Fibroblast of skin of right biceps (primary cell): ENCODE measurements at regions not wholly inside any gene's neighbourhood (a gene's known extent, or its start where the extent isn't known, plus 50 kb on each side); places are given as distances from the start of the nearest gene placed in this dataset.
A peak's percentile ranks its signal among the peaks of the same experiment; 100 is the strongest.
"Not testable (repeated sequence)": the region's sequence is repeated elsewhere in the genome, so short reads cannot be mapped to it uniquely, and the experiment has no call there.

ENCODE experiments used
- DNase-seq: peaks from one replicate; pipeline ENCODE4 v3.0.0-alpha.2; 2013

GRCh38 chr4:33429971-33430370, 2709.8 kb downstream of the PCDH7 start:
- no peak for DNase-seq

- DNase-seq: no peak
These were observed 2717.2 kb downstream of the PCDH7 start for GRCh38 chr4:33437406-33437805.

GRCh38 chr4:33446953-33447352, 2726.8 kb downstream of the PCDH7 start:
- no peak for DNase-seq

- no peak for DNase-seq
These were observed 2728.8 kb downstream of the PCDH7 start for GRCh38 chr4:33448948-33449347.

GRCh38 chr4:33453436-33453835, 2733.3 kb downstream of the PCDH7 start:
- DNase-seq: no peak

GRCh38 chr4:33453916-33454315, 2733.7 kb downstream of the PCDH7 start:
- DNase-seq: no peak

GRCh38 chr4:33465565-33465964, 2745.4 kb downstream of the PCDH7 start:
- no peak for DNase-seq

GRCh38 chr4:33467291-33467690, 2747.1 kb downstream of the PCDH7 start:
- DNase-seq: no peak

GRCh38 chr4:33470805-33471204, 2750.6 kb downstream of the PCDH7 start:
- DNase-seq: no peak

GRCh38 chr4:33477715-33478114, 2757.5 kb downstream of the PCDH7 start:
- DNase-seq: no peak

GRCh38 chr4:33482773-33483172, 2761.5 kb downstream of the ARAP2 start:
- no peak for DNase-seq

GRCh38 chr4:33485111-33485510, 2759.2 kb downstream of the ARAP2 start:
- no peak for DNase-seq

- peak; percentile 1 for DNase-seq
These were observed 2751.1 kb downstream of the ARAP2 start for GRCh38 chr4:33493231-33493630.

- peak; percentile 16 for DNase-seq
These were observed 2750.2 kb downstream of the ARAP2 start for GRCh38 chr4:33494150-33494549.

- not testable (repeated sequence) for DNase-seq
These were observed 2742.7 kb downstream of the ARAP2 start for GRCh38 chr4:33501587-33501986.

GRCh38 chr4:33512397-33512796, 2731.9 kb downstream of the ARAP2 start:
- DNase-seq: no peak

- no peak for DNase-seq
These were observed 2725.5 kb downstream of the ARAP2 start for GRCh38 chr4:33518856-33519255.

- DNase-seq: no peak
These were observed 2711.5 kb downstream of the ARAP2 start for GRCh38 chr4:33532821-33533220.

GRCh38 chr4:33536898-33537297, 2707.4 kb downstream of the ARAP2 start:
- no peak for DNase-seq

GRCh38 chr4:33537527-33537926, 2706.8 kb downstream of the ARAP2 start:
- peak; percentile 0 for DNase-seq

- no peak for DNase-seq
These were observed 2700.3 kb downstream of the ARAP2 start for GRCh38 chr4:33543941-33544450.

GRCh38 chr4:33551244-33551643, 2693.1 kb downstream of the ARAP2 start:
- no peak for DNase-seq

- DNase-seq: no peak
These were observed 2683.1 kb downstream of the ARAP2 start for GRCh38 chr4:33561259-33561658.

- no peak for DNase-seq
These were observed 2677.7 kb downstream of the ARAP2 start for GRCh38 chr4:33566649-33567048.

- no peak for DNase-seq
These were observed 2666.5 kb downstream of the ARAP2 start for GRCh38 chr4:33577791-33578190.

GRCh38 chr4:33579951-33580350, 2664.4 kb downstream of the ARAP2 start:
- no peak for DNase-seq
